ENCODE measurements at regions not wholly inside any gene's neighbourhood (a gene's known extent, or its start where the extent isn't known, plus 50 kb on each side); places are given as distances from the start of the nearest gene placed in this dataset.

DNA sequence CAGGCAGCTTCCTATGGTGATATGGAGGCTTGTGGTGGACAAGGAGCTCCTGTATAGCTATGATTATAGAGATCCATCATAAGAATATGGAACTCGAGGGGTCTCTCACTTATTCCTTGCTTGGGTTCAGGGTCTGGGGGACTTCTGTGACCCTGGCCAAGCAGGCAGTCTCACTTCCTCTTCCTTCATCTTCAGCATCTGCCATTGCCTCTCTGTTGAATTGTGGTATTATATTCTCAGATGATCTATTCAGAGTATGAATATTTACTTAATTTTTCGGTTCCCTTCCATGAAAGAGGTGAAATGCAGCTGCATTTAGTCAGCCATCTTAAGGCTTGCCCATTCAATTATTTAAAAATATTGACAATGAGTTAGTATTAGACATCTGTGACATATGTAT, 292.9 kb downstream of the SPIN4 start (continued):
- TF ChIP-seq CHD2 (IDR thresholded peaks at IDR 0.05; ENCODE audit: low read length), result no peak
- TF ChIP-seq, protein P1, sequence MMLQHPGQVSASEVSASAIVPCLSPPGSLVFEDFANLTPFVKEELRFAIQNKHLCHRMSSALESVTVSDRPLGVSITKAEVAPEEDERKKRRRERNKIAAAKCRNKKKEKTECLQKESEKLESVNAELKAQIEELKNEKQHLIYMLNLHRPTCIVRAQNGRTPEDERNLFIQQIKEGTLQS (IDR thresholded peaks at IDR 0.05; ENCODE audit: insufficient read depth, low read depth, low read length), result no peak

Measured in H1 (cell line).